ENCODE measurements at regions not wholly inside any gene's neighbourhood (a gene's known extent, or its start where the extent isn't known, plus 50 kb on each side); places are given as distances from the start of the nearest gene placed in this dataset.

- TF ChIP-seq SP1 (IDR thresholded peaks at IDR 0.05; ENCODE audit: low read depth) (no peak), ZBTB33 (IDR thresholded peaks at IDR 0.05; ENCODE audit: extremely low read depth, insufficient replicate concordance, low read length) (no peak)
- TF ChIP-seq, protein P1, sequence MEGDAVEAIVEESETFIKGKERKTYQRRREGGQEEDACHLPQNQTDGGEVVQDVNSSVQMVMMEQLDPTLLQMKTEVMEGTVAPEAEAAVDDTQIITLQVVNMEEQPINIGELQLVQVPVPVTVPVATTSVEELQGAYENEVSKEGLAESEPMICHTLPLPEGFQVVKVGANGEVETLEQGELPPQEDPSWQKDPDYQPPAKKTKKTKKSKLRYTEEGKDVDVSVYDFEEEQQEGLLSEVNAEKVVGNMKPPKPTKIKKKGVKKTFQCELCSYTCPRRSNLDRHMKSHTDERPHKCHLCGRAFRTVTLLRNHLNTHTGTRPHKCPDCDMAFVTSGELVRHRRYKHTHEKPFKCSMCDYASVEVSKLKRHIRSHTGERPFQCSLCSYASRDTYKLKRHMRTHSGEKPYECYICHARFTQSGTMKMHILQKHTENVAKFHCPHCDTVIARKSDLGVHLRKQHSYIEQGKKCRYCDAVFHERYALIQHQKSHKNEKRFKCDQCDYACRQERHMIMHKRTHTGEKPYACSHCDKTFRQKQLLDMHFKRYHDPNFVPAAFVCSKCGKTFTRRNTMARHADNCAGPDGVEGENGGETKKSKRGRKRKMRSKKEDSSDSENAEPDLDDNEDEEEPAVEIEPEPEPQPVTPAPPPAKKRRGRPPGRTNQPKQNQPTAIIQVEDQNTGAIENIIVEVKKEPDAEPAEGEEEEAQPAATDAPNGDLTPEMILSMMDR (IDR thresholded peaks at IDR 0.05 in 2 of 3, conservative IDR thresholded peaks at IDR 0.05 in 1 of 3; ENCODE audit: borderline replicate concordance in 1 of 3, insufficient read depth in 1 of 3, low read depth in 2 of 3, low read length in 2 of 3): no peak
These were observed 275.9 kb downstream of the TCF7L2 start for GRCh38 chr10:113225903-113226302.
